ENCODE measurements at regions not wholly inside any gene's neighbourhood (a gene's known extent, or its start where the extent isn't known, plus 50 kb on each side); places are given as distances from the start of the nearest gene placed in this dataset.

DNA sequence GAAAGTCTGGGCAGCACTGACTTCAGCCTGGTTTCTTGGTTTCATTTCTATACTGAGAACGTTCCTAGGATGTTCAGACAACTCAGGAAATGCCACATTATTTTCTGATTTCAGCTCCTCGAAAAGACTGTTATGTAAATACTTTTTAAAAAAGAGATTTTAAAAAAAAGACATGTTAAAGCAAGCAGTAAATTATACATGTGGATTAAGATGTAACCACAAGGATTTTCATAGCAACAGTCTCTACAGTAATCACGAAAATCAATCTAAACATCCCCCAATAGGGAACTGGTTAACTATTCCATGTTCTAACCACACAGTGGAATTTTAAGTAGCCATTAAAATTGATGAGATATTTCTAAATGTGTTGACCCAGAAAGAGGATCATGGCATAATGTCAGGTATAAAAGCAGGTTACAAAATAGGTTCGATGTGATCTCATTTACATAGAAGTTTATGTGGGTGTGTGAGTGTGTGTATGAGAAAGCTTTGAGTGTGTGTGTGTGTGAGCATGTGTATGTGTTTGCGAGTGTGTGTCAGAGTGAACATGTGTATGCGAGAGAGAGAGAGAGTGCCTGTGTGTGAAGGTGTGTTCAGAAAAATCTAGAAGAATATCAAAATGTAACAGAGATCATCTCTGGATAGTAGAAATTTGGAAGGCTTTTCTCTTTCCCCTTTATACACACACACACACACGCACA is 63.0 kb upstream of the ERCC4 start:
- TF ChIP-seq, protein P1, sequence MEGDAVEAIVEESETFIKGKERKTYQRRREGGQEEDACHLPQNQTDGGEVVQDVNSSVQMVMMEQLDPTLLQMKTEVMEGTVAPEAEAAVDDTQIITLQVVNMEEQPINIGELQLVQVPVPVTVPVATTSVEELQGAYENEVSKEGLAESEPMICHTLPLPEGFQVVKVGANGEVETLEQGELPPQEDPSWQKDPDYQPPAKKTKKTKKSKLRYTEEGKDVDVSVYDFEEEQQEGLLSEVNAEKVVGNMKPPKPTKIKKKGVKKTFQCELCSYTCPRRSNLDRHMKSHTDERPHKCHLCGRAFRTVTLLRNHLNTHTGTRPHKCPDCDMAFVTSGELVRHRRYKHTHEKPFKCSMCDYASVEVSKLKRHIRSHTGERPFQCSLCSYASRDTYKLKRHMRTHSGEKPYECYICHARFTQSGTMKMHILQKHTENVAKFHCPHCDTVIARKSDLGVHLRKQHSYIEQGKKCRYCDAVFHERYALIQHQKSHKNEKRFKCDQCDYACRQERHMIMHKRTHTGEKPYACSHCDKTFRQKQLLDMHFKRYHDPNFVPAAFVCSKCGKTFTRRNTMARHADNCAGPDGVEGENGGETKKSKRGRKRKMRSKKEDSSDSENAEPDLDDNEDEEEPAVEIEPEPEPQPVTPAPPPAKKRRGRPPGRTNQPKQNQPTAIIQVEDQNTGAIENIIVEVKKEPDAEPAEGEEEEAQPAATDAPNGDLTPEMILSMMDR (IDR thresholded peaks at IDR 0.05) = no peak
- no peak for TF ChIP-seq POLR2A (IDR thresholded peaks at IDR 0.05)
